Neural cell (in vitro differentiated cells): ENCODE measurements at regions not wholly inside any gene's neighbourhood (a gene's known extent, or its start where the extent isn't known, plus 50 kb on each side); places are given as distances from the start of the nearest gene placed in this dataset.

Source experiments
- EP300 ChIP-seq: fragments of 450-650 bp; conservative IDR thresholded peaks from 2 replicates; pipeline ENCODE4 v1.6.1; 2014; ENCODE audit warnings: antibody characterized with exemption, mild to moderate bottlenecking, moderate library complexity; ENCODE audit not compliant: poor library complexity, severe bottlenecking
- EZH2 ChIP-seq: fragments of 200-600, 300-800 bp; shearing (Covaris generic), sonication (generic); IDR thresholded peaks from 2 replicates; pipeline ENCODE4 v1.6.1; 2014; ENCODE audit warnings: antibody characterized with exemption, low read length, borderline replicate concordance, mild to moderate bottlenecking; ENCODE audit not compliant: insufficient read depth, poor library complexity, severe bottlenecking
- POLR2AphosphoS5 ChIP-seq: IDR thresholded peaks from 2 replicates; pipeline ENCODE4 v1.6.1; 2012
- REST ChIP-seq: IDR thresholded peaks from 2 replicates; pipeline ENCODE4 v1.6.1; 2012; ENCODE audit warnings: borderline replicate concordance
- SMC3 ChIP-seq: fragments of 450-650 bp; conservative IDR thresholded peaks from 2 replicates; pipeline ENCODE4 v1.6.1; 2014; ENCODE audit warnings: antibody characterized with exemption, mild to moderate bottlenecking, moderate library complexity; ENCODE audit not compliant: poor library complexity
- TF ChIP-seq, protein P1 (sequence below): fragments of 450-650 bp; IDR thresholded peaks from 2 replicates; pipeline ENCODE4 v1.5.1; 2014; ENCODE audit warnings: antibody characterized with exemption, mild to moderate bottlenecking, moderate library complexity; ENCODE audit not compliant: poor library complexity, severe bottlenecking

DNA sequence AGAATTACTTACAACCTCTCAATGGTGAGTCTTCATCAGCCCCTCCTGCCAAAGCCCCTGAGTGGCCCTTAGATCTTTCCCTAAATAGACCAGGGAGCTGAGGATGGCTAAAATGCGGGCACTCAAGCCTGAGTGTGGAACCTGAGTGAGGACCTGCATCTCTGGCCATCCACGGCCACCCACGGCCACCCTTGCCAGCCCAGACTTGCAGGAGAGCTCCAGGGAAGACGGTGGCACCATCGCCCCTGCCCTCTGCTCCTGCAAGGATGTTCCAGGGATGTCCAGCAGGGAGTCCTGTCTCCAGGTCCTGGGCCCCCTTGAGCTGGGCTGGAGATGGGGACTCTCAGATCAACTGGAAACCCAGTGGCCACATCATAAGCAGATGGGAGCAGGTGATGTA lies 68.2 kb upstream of the OLFM1 start:
- TF ChIP-seq, protein P1, sequence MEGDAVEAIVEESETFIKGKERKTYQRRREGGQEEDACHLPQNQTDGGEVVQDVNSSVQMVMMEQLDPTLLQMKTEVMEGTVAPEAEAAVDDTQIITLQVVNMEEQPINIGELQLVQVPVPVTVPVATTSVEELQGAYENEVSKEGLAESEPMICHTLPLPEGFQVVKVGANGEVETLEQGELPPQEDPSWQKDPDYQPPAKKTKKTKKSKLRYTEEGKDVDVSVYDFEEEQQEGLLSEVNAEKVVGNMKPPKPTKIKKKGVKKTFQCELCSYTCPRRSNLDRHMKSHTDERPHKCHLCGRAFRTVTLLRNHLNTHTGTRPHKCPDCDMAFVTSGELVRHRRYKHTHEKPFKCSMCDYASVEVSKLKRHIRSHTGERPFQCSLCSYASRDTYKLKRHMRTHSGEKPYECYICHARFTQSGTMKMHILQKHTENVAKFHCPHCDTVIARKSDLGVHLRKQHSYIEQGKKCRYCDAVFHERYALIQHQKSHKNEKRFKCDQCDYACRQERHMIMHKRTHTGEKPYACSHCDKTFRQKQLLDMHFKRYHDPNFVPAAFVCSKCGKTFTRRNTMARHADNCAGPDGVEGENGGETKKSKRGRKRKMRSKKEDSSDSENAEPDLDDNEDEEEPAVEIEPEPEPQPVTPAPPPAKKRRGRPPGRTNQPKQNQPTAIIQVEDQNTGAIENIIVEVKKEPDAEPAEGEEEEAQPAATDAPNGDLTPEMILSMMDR: no peak
- TF ChIP-seq EP300 (no peak), SMC3 (no peak), EZH2 (no peak), POLR2AphosphoS5 (no peak), REST (no peak)
